Hematopoietic multipotent progenitor cell treated with erythropoietin and hydrocortisone succinate and interleukin-3 and kit ligand, for 8 days (in vitro differentiated cells): ENCODE measurements at regions not wholly inside any gene's neighbourhood (a gene's known extent, or its start where the extent isn't known, plus 50 kb on each side); places are given as distances from the start of the nearest gene placed in this dataset.
A peak's percentile ranks its signal among the peaks of the same experiment; 100 is the strongest.

Experiments used
- DNase-seq: peaks from one replicate; pipeline ENCODE4 v3.0.0-alpha.2; 2015

DNA sequence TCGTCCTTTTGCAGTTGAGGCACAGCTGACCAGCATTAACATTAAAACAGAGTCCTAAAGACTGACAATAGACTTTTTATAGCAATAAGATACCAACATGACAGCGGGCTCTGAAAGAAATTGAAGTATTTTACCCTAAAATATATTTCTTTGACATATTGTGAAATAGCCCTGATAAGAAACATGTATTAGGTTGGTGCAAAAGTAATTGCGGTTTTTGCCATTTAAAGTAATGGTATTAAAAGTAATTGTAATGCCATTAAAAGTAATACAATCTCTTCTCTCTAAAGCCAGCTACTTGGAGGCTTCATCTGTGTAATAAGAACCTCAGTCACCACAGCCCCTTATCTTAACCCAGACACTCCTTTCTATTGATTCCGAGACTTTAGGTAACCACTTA lies 394.6 kb downstream of the PREX1 start:
- DNase-seq, result no peak

DNA sequence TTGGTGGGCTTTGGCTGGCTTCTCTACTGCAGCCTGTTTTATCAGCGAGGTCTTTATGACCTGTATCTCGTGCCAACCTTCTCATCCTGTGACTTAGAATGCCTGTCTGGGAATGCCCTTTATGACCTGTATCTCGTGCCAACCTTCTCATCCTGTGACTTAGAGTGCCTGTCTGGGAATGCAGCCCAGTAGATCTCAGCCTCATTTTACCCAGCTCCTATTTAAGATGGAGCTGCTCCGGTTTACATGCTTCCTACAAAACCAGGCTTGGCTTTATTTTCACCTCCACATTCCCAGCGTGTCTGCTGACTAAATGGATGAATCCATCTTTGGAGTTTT lies 395.3 kb downstream of the PREX1 start:
- no peak for DNase-seq

DNA sequence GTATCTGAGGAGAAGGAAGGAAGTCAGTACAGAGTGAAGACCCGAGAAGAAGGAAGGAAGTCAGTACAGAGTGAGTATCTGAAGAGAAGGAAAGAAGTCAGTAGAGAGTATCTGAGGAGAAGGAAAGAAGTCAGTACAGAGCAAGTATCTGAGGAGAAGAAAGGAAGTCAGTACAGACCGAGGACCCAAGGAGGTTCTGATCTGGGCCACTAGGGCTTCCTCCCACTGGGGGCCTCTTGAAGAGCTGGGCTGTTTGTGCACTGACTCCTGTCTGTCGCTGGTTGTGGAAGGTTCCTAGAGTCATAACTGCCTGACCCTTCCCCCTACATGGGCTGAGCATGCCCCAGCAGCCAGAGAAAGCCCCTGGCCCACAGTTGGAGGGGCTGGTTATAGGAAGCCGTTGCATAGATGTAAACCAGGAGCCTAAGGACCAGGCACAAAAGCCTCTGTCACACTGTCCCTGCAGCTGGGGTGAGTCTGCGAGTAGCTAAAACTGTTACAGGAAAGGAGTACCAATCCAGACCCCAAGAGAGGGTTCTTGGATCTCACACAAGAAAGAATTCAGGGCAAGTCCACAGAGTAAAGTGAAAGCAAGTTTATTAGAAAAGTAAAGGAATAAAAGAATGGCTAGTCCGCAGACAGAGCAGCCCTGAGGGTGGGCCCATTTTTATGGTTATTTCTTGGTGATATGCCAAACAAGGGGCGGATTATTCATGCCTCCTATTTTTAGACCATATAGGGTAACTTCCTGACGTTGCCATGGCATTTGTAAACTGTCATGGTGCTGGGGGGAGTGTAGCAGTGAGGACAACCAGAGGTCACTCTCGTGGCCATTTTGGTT lies 395.9 kb downstream of the PREX1 start:
- no peak for DNase-seq

DNA sequence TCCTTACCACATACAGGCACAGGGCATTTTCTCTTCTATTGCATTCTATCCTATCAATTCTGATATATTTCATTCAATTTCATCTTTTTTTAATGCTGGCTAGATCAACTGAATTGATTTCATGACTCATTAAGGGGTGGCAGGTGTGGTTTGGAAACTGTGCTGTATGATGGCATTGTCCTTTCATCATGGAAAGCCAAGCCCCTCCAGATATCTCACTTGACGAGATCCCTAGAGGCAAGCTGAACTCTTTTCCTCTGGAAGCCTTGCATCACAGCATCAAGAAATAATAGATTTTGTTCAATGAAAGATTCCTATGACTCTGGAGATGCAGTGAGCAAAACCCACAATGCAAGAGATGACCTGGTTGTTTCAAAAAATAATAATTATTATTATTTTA lies 401.2 kb downstream of the PREX1 start:
- no peak for DNase-seq

DNA sequence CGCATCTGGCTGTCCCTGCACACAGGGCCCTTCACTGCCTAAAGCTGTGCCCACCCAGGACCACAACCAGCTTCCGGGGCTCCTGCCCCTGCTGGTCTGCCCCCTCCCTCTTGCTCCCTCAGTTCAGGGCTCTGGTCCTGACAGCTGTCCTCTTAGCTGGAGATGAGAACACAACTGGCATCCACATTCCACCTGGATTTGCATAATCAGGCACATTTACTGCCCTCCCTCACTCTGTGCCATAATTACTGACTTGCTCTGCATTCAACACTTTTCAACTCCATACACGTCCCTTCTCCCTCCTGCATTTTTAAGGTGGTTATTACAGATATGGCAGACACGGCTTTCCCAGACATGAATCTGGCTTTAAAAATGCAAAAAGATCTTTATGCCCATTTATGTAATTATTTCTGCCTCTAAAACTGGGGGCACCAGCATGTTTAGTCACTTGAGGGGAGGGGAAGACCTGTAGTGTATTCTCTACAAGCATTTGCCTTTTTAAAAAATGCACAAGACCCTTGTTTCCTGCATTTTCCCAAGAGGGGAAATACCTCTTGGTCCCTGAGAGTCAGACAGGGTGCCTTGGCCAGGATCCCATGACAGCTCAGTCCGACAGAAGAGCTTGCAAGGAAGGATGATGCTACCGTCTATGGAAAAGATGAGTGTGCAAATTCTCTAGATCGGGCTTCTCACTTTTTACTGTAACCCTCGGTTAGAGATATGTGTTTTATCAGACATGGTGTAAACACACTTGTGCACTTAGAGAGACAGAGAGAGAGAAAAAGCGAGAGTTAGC lies 401.8 kb downstream of the PREX1 start:
- DNase-seq, result no peak

DNA sequence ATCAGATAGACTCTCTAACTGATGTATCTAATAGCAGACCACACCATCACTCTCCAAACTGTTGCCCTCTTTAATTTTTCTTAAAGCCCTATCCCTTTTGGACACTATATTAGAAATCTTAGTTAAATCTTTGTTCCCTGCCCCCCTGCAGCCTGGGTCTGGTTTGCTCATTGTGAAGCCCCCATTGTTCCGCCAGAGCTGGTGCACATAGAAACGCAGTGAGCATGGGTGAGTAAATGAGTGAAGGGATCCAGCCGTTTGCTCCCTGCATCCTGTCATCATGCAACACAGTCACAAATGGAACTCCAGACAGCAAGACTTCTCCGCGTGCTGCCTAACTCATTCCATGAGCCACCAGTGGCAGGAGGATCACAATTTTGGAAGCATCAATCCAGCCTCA lies 402.5 kb downstream of the PREX1 start:
- no peak for DNase-seq

DNA sequence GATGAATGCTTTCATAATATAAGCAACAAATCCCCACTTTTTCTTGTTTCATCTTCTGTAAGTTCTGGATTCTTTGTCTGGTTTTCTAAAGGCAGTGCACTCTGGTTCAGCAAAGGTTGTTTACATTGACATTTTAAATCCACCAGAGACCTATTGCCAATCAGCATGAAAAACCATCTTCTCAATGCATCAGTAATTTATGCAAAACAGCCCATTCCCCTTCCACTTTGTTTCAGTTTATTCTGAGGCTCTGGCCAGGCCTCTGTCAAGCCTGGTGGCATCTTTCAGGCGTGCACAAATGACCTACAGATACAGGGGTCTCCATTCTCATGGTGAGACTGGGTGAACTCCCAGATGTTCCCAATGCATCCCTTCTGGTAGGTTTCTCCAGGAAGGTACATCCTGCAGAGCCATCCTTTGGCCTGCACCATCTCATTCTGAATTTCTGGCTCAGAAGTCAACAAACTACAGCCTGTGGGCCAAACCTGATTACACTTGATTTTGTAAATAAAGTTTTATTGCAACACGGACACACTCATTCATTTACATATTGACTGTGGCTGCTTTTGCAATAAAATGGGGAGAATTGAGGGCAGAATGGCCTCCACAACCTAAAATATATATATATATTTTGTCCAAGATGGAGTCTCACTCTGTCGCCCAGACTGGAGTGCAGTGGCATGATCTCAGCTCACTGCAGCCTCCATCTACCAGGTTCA lies 405.4 kb downstream of the PREX1 start:
- DNase-seq, result no peak

DNA sequence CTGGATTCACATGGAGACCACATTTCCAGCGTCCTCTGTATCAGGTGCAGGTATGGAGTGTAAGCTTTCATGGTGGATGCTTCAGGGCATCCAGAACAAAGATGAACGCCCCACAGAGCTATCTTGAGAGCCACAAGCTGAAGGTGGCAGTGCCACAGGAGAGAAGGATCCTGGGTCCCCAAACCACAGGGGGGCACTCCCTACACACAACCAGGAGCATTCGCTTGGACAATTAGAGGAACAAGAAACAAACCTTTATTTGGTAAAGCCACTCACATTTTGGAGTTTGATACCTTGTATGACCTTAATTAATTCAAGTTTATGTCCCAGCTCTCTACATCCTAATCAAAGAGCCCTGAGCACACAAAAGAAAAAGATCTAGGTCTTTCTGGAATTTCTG lies 406.3 kb downstream of the PREX1 start:
- peak; percentile 3 for DNase-seq

DNA sequence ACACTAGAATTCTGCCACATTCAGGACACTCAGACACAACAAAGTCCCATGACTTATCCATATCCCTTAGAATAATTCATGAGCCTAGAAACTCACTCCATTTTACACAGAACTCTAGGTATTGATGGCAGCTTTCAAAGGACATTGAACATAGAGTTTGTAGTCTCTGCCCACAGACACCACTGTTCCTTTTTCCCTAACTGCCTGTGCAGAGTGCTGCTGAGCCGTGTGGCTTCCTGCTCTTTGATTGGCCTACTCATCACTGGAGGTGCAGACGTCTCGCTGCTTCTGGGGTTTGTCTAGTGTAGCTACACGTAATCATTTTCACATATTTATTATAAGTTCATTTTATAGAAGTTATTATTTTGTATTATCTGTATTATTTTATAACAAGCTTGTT lies 407.6 kb downstream of the PREX1 start:
- no peak for DNase-seq

DNA sequence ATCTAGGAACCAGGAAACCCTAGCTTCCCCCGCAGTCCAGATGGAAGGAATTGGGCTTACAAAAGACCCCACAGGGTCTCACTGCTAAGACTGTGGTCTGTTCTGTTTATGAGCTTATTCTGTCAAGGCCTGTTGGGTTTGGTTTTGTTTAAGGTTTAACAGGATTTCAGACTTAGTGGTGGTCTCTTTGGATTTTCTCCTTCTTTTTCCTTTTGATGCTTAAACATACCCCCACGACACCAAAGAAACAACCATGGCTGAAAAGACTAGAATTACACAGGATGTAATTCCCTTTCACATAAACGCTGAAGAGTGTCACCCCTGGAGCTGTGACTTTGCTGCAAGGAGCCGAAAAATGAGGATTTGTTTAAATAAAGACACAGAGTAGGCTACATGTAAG lies 408.6 kb downstream of the PREX1 start:
- DNase-seq, result no peak

DNA sequence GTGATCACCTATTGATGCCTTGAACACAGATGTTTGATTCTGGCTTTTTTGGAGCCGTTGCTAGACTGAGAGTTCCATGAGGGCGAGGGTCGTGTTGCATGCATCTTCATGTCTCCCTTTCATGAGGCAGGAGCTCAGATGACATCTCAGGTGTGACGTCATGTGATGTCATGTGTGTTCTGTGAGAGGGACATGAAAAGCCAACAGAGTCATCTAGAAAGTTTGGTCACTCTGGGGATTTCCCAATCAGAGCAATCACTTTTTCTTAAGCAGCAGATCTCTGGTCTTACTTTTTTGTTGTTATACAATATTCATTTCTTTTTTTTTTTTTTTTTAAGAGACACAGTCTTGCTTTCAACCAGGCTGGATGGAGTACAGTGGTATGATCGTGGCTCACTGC lies 411.8 kb downstream of the PREX1 start:
- DNase-seq, result no peak

DNA sequence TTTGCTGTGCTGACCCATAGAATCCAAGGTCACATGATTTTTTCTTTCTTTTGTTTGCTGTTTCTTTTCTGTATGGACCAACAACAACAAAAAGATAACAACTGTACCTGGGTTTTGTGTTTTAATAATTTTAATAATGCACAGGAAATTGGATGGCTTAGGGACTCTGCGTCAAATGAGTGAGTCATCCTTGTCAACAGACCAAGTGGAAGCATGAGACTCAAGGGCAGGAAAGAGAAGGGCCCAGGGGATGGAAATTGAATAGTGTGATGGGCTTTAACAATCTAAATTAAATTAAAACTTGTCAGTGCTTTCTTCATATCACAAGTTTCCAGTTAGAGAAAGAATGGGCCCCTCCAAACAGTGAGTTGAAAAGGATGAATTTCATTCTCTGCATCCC lies 413.0 kb downstream of the PREX1 start:
- DNase-seq, result no peak

DNA sequence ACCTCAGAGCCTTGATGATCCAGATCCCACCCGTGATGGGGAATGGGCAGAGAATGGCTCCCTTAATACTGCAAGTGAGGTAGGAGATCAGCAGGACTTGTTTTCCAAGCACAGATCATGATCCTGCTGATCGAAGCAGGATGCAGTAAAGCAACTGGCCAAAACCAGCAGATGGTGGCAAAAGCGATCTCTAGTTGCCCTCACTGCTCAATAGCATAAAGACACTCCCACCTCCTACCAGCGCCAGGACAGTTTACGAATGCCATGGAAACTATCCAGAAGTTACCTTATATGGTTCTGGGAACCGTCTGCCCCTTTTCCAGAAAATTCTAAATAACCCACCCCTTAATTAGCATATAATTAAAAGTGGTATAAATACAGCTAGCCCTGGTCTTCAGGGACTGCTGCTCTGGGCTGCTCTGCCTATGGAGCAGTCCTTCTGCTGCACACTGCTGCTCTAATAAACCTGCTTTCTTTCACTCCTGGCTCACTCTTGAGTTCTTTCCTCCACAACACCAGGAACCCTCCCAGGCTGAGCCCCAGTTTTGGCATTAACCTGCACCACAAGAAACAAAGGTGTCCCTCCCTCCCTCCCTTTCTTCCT lies 415.8 kb downstream of the PREX1 start:
- DNase-seq, result no peak

DNA sequence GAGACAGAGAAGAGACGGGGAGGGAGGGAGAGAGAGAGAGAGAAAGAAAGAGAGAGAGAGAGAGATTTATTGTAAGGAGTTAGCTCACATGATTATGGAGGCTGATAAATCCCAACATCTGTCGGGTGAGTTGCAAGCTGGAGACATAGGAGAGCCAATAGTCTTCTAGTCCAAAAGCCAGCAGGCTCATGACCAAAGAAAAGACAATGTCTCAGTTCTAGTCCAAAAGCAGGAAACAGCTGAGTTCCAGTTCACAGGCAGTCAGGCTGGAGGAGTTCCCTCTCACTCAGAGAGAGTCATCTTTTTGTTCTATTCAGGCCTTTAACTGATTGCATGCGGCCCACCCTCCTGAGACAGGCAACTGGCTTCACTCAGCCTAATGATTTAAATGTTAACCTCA lies 416.6 kb downstream of the PREX1 start:
- DNase-seq, result no peak

DNA sequence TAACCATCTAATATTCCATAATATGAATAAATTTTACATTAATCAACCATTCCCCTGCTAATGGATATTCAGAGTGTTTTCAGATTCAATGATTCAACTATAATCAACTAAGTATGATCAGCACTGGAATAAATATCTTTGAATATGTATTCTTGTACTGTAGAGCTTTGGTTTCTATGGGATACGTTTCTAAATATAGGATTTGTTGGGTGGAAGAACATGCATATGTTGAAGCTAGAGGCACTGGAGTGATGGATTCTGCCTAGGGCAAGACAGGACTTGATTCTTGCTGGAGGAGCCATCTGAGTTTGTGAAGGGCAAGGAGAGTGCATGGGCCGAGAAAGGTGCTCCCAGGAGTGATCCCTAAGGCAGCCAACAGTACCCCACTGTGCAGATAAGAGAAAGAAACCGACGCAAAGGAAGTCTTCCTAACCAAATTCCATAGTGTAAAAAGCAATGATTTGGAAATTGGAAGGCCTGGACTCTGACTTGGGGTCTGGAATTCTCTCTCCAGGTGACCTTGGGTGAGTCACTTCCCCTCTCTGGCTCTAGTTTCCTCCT lies 418.7 kb downstream of the PREX1 start:
- DNase-seq, result no peak

DNA sequence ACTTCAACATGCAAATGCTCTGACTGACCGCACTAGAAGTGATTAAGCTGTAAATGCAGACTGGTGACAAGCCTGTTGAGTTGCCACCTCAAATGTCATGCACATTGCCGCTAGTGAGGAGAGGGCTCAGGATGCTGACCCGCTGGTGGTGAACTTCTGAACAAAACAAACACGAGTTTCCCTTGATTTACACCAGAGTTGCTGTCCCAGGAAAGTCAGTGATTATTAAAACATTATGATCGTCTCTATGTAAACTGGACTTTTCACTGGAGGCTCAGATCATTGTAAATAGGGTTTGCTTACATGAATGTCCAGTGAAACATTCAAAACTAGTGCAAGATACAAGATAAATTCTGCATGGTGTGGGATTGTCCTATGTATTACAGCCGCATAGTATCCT lies 420.1 kb downstream of the PREX1 start:
- no peak for DNase-seq

DNA sequence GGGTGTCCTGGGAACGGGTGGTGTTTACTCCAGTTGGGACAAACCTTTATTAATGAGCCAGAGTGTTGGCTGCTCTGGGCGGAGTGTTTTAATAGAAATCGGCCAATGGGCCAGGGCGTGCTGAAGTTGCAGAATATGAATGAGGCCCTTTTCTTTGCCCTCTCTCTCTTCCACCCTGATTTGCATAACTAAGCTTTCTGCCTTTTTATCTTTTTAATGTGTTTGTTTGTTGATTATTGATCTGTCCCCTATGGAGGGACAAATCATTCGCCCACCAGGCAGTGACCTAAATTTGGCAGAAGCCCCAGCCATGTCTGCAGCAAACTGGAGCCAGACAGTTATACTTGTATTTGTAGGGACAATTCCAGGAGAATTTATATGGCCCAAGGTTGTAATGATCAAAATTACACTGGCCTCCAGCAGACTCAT lies 420.9 kb downstream of the PREX1 start:
- no peak for DNase-seq

DNA sequence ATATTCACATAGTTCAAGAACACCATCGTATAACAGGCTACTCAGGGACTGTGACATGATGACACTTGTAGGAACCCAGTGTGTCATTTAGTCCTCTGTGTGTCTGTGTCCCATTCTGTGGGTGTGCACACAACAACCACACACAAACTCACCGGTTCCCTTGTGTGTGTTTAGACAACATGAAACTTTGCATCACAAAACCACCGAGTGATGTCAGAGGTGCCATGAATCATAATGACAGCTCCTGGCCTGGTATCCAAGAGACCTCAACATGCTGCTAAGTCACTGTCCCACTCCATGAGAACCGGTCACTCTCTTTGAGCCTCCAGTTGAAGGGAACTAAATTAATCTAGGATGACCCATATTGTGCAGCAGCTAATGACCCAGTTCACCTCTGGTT lies 421.3 kb downstream of the PREX1 start:
- DNase-seq, result no peak

DNA sequence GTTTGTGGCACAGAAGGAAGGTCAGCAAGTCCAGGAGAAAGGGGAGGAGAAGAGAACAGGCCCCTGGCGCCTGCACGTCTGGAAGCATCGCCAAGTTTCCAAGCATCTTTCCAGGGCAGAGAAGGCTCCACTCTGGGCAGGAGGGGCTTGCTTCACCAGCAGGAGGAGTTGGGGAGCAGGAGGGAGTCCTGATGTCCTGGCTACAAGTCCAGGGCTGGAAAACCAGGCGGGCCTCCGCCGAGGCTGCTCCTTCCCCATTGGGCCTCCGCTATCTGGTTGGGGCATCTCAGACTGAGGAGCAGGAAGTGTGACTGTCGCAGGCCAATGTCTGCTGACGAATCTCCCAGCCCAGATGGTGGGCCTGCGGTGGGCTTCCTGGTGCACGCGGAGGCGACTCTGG lies 421.9 kb downstream of the PREX1 start:
- DNase-seq, result no peak

DNA sequence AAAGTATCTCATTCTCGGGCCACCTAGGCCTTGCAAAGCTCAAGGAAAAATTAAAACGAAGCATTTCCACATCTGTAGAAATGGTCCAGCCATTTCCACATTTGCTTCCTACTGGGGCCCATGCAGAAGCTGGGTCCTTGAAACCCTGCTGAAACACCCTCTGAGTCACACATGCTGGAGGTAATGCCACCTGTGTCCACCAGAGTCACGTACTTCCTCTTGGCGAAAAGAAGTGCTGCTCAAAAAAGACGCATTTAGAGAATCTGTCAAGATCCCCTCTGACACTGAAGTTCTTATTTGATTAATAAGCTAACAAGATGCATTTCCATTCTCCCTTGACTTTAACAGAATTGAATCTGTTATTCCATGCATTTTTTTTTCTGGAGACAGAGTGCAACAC lies 423.2 kb downstream of the PREX1 start:
- no peak for DNase-seq

DNA sequence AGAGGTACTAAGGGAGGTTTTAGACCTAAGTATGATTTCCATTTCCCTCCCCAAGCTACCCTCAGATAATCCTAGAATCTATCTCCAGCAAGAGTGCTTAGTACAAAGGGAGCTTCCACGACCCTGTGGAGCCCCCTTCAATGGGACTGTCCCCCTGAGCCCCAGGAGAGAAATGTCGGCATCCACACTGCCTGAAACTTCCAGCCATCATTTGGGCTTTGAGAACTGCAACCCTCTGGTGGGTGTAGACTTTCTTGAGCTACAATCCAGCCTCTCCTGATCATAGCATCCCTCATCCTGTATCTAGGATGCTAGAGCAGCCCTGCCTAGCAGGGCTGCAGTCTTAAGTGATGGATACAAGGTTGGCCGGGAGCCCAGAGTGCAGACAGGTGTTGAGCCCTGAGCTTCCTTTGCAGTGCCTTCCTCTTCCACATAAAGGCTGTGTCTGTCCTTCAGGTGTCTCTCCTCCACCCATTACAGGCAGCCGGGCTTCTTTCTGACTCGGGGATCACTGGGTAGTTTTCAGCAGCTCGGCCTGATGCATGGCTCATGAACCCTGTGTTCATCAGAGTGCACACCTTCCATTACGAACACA lies 424.5 kb downstream of the PREX1 start:
- no peak for DNase-seq

DNA sequence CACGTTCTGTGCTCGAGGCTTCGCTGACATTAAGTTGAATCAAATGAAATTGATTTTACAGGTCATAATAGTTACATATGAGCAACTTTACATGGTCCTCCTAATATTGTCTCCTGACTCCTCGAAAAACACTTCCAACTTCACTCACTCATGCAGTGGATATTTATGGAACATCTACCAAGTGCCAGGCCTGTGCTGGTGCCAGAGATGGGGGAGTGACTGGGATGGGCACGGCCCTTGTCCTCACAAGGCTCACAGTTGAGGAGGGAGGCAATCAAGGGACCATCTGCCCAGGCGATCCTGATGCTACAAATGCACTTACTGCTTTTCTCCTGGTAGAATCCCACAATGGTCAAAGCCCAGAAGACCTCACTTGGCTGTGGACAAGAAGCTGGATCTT lies 426.4 kb downstream of the PREX1 start:
- no peak for DNase-seq

DNA sequence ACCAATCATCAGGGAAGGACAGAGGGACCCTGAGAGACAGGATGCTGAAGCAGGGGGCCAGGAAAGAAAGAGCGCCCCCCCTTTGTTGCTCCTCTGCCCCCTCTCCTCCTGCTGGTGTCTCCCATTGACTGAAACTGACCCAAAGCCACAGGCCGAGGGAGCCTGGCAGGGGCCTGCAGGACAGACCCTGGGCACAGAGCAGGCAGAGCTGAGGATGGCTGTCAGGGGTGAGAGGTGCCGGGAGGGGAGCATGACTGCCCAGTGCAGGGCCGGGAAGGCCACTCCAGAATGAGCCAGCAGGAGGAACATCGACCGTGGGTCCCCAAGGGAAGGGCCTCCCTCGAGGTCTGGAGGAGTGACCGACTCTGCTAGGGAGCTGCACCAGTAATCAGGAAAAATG lies 427.8 kb downstream of the PREX1 start:
- no peak for DNase-seq
